H1 (cell line): ENCODE measurements at regions not wholly inside any gene's neighbourhood (a gene's known extent, or its start where the extent isn't known, plus 50 kb on each side); places are given as distances from the start of the nearest gene placed in this dataset.

ENCODE experiments used
- CBX5 ChIP-seq: fragments of 300-800, 300-1000 bp; sonication (generic); IDR thresholded peaks from 2 replicates; pipeline ENCODE4 v1.7.1; 2016; ENCODE audit warnings: antibody characterized with exemption, low read length, low read depth
- SUZ12 ChIP-seq: fragments of 200-600 bp; sonication (generic); IDR thresholded peaks from 2 replicates; pipeline ENCODE4 v1.6.1; 2012; ENCODE audit warnings: mild to moderate bottlenecking, inconsistent platforms, low read length, moderate library complexity, mixed read lengths

DNA sequence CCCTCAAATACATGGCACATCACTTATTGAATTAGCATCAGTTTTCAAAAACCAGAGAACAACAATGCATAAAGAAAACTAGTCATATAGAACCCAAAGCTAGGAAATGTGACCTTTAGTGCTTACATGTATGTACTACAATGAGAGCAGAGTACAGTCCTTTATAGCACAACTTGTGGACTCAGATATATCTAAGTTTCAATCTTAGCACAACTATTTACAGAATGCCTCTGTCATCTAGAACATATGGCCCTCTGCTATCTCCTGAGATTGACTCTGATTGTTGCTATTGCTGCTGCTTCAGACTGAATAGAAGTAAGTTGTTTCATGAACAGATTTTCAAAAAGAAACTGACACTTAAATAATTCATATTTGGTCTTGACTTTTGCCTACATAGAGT lies 1536.2 kb downstream of the EFNA5 start (continued):
- no peak for TF ChIP-seq SUZ12
- TF ChIP-seq CBX5 = no peak
- TF ChIP-seq, all 59 proteins: peak for 0
